ENCODE measurements at regions not wholly inside any gene's neighbourhood (a gene's known extent, or its start where the extent isn't known, plus 50 kb on each side); places are given as distances from the start of the nearest gene placed in this dataset.

GRCh38 chr1:193435781-193436180 lies 249.4 kb upstream of the B3GALT2 start:
- Histone ChIP-seq H3K27me3 (no peaks in the 10 kb centered on the region), H2AFZ (replicated peaks) (no peak overlapping the region), H3K27ac (no peak overlapping the region), H3K36me3 (no peaks in the 10 kb centered on the region), H4K20me1 (ENCODE audit: low read depth) (no peaks in the 10 kb centered on the region), H3K79me2 (ENCODE audit: low read depth) (no peaks in the 10 kb centered on the region), H3K4me1 (no peaks in the 10 kb centered on the region), H3F3A (ENCODE audit: low read depth) (no peaks in the 10 kb centered on the region), H3K4me2 (no peak overlapping the region), H3K9me3 (ENCODE audit: low read depth) (peaks cover 8% of the 10 kb centered on the region), H3K4me3 (no peak overlapping the region), H3K9ac (no peak overlapping the region)
- no peak overlapping the region for H3K4me3 Mint-ChIP-seq
- H3K36me3 Mint-ChIP-seq: peaks cover 2% of the 10 kb centered on the region
- peaks cover 2% of the 10 kb centered on the region for H3K27me3 Mint-ChIP-seq (ENCODE audit: insufficient read depth, low read depth)
- no peak overlapping the region for H3K27ac Mint-ChIP-seq
- peaks cover 31% of the 10 kb centered on the region for H3K9me3 Mint-ChIP-seq
- TF ChIP-seq EZH2 (IDR thresholded peaks at IDR 0.05) (no peak), EZH2phosphoT487 (IDR thresholded peaks at IDR 0.05) (no peak)
- TF ChIP-seq, protein P1, sequence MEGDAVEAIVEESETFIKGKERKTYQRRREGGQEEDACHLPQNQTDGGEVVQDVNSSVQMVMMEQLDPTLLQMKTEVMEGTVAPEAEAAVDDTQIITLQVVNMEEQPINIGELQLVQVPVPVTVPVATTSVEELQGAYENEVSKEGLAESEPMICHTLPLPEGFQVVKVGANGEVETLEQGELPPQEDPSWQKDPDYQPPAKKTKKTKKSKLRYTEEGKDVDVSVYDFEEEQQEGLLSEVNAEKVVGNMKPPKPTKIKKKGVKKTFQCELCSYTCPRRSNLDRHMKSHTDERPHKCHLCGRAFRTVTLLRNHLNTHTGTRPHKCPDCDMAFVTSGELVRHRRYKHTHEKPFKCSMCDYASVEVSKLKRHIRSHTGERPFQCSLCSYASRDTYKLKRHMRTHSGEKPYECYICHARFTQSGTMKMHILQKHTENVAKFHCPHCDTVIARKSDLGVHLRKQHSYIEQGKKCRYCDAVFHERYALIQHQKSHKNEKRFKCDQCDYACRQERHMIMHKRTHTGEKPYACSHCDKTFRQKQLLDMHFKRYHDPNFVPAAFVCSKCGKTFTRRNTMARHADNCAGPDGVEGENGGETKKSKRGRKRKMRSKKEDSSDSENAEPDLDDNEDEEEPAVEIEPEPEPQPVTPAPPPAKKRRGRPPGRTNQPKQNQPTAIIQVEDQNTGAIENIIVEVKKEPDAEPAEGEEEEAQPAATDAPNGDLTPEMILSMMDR (IDR thresholded peaks at IDR 0.05): no peak
- DNase-seq (ENCODE audit: low spot score): no peak
- no peaks in the 10 kb centered on the region for H3K4me1 Mint-ChIP-seq

- DNase-seq (ENCODE audit: low spot score): no peak
- H3K36me3 Mint-ChIP-seq: peaks cover 2% of the 10 kb centered on the region
- Histone ChIP-seq H4K20me1 (ENCODE audit: low read depth) (no peaks in the 10 kb centered on the region), H3K9me3 (ENCODE audit: low read depth) (peaks cover 8% of the 10 kb centered on the region), H3K9ac (no peak overlapping the region), H2AFZ (replicated peaks) (no peak overlapping the region), H3K27ac (no peak overlapping the region), H3K4me3 (no peak overlapping the region), H3K4me1 (no peaks in the 10 kb centered on the region), H3K79me2 (ENCODE audit: low read depth) (no peaks in the 10 kb centered on the region), H3K36me3 (no peaks in the 10 kb centered on the region), H3K4me2 (no peak overlapping the region), H3K27me3 (no peaks in the 10 kb centered on the region), H3F3A (ENCODE audit: low read depth) (no peaks in the 10 kb centered on the region)
- no peak overlapping the region for H3K27ac Mint-ChIP-seq
- no peak overlapping the region for H3K4me3 Mint-ChIP-seq
- H3K4me1 Mint-ChIP-seq: no peaks in the 10 kb centered on the region
- peaks cover 2% of the 10 kb centered on the region for H3K27me3 Mint-ChIP-seq (ENCODE audit: insufficient read depth, low read depth)
- TF ChIP-seq EZH2 (IDR thresholded peaks at IDR 0.05) (no peak), EZH2phosphoT487 (IDR thresholded peaks at IDR 0.05) (no peak)
- TF ChIP-seq, protein P1 (IDR thresholded peaks at IDR 0.05): no peak
- peaks cover 31% of the 10 kb centered on the region for H3K9me3 Mint-ChIP-seq
Measured at GRCh38 chr1:193434319-193434718, 247.9 kb upstream of the B3GALT2 start.

DNA sequence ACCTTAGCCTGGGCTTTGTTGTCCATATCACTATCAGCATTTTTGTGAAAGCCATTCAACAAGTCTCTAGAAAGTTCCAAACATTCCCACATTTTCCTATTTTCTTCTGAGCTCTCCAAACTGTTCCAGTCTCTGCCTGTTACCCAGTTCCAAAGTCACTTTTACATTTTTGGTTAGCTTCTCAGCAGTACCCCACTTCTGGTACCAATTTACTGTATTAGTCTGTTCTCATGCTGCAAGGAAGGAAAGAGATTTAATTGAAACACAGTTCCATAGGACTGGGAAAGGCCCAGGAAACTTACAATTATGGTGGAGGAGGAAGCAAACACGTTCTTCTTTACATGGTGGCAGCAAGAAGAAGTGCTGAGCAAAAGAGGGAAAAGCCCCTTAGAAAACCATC lies 247.2 kb upstream of the B3GALT2 start:
- Mint-ChIP-seq H3K27ac (no peak overlapping the region), H3K4me3 (no peak overlapping the region), H3K36me3 (peaks cover 2% of the 10 kb centered on the region), H3K9me3 (peaks cover 31% of the 10 kb centered on the region), H3K27me3 (ENCODE audit: insufficient read depth, low read depth) (peaks cover 2% of the 10 kb centered on the region), H3K4me1 (no peaks in the 10 kb centered on the region)
- DNase-seq (ENCODE audit: low spot score): no peak
- no peak overlapping the region for H3K4me3 ChIP-seq
- TF ChIP-seq EZH2 (IDR thresholded peaks at IDR 0.05): no peak
- TF ChIP-seq, protein P1 (IDR thresholded peaks at IDR 0.05): no peak
- TF ChIP-seq EZH2phosphoT487 (IDR thresholded peaks at IDR 0.05): no peak
- H3K79me2 ChIP-seq (ENCODE audit: low read depth): no peaks in the 10 kb centered on the region
- H3K36me3 ChIP-seq: no peaks in the 10 kb centered on the region
- H2AFZ ChIP-seq (replicated peaks): no peak overlapping the region
- no peaks in the 10 kb centered on the region for H3K4me1 ChIP-seq
- H3K4me2 ChIP-seq: no peak overlapping the region
- H3K9ac ChIP-seq: no peak overlapping the region
- H3F3A ChIP-seq (ENCODE audit: low read depth): no peaks in the 10 kb centered on the region
- no peak overlapping the region for H3K27ac ChIP-seq
- peaks cover 8% of the 10 kb centered on the region for H3K9me3 ChIP-seq (ENCODE audit: low read depth)
- H4K20me1 ChIP-seq (ENCODE audit: low read depth): no peaks in the 10 kb centered on the region
- H3K27me3 ChIP-seq: no peaks in the 10 kb centered on the region

All from neural progenitor cell (in vitro differentiated cells).